Neural progenitor cell (in vitro differentiated cells): ENCODE measurements at regions not wholly inside any gene's neighbourhood (a gene's known extent, or its start where the extent isn't known, plus 50 kb on each side); places are given as distances from the start of the nearest gene placed in this dataset.

Experiments
- DNase-seq: peaks from one replicate; pipeline ENCODE4 v3.0.0-alpha.2; 2016; ENCODE audit warnings: low spot score
- H2AFZ ChIP-seq: fragments of 200-600 bp; sonication (generic); replicated peaks from 2 replicates; pipeline ENCODE4 v1.6.1; 2016; ENCODE audit warnings: antibody characterized with exemption
- H3F3A ChIP-seq: fragments of 200-600 bp; sonication (generic); 2 replicates; pipeline ENCODE4 v1.6.1; 2016; ENCODE audit warnings: antibody characterized with exemption, low read depth
- H3K27ac ChIP-seq: fragments of 200-600 bp; sonication (generic); 2 replicates; pipeline ENCODE4 v1.5.1; 2016; ENCODE audit warnings: mild to moderate bottlenecking
- H3K27me3 ChIP-seq: fragments of 200-600 bp; sonication (generic); 2 replicates; pipeline ENCODE4 v1.6.1; 2016; ENCODE audit warnings: mild to moderate bottlenecking, moderate library complexity
- H3K36me3 ChIP-seq: fragments of 200-600 bp; sonication (generic); 2 replicates; pipeline ENCODE4 v1.5.1; 2016
- H3K4me1 ChIP-seq: fragments of 200-600 bp; sonication (generic); 2 replicates; pipeline ENCODE4 v1.6.1; 2016; ENCODE audit warnings: mixed run types
- H3K4me2 ChIP-seq: fragments of 200-600 bp; sonication (generic); 2 replicates; pipeline ENCODE4 v1.6.1; 2016
- H3K4me3 ChIP-seq: fragments of 200-600 bp; sonication (generic); 2 replicates; pipeline ENCODE4 v1.5.1; 2016
- H3K79me2 ChIP-seq: fragments of 200-600 bp; sonication (generic); 2 replicates; pipeline ENCODE4 v1.6.1; 2016; ENCODE audit warnings: low read depth
- H3K9ac ChIP-seq: fragments of 200-600 bp; sonication (generic); 2 replicates; pipeline ENCODE4 v1.6.1; 2016
- H3K9me3 ChIP-seq: fragments of 200-600 bp; sonication (generic); 2 replicates; pipeline ENCODE4 v1.5.1; 2016; ENCODE audit warnings: low read depth
- H4K20me1 ChIP-seq: fragments of 200-600 bp; sonication (generic); 2 replicates; pipeline ENCODE4 v1.6.1; 2016; ENCODE audit warnings: low read depth
- H3K27ac Mint-ChIP-seq: 3 replicates; pipeline ENCODE4 v1.8.0; 2021; ENCODE audit warnings: mixed read lengths
- H3K27me3 Mint-ChIP-seq: 2 replicates; pipeline ENCODE4 v1.8.0; 2022; ENCODE audit warnings: low read depth, mild to moderate bottlenecking, inconsistent platforms, moderate library complexity, mixed read lengths; ENCODE audit not compliant: insufficient read depth
- H3K36me3 Mint-ChIP-seq: 3 replicates; pipeline ENCODE4 v1.8.0; 2021; ENCODE audit warnings: mixed read lengths
- H3K4me1 Mint-ChIP-seq: 3 replicates; pipeline ENCODE4 v1.8.0; 2021; ENCODE audit warnings: mixed read lengths
- H3K4me3 Mint-ChIP-seq: 3 replicates; pipeline ENCODE4 v1.8.0; 2021; ENCODE audit warnings: mild to moderate bottlenecking, moderate library complexity, mixed read lengths
- H3K9me3 Mint-ChIP-seq: 3 replicates; pipeline ENCODE4 v1.8.0; 2020; ENCODE audit warnings: mixed read lengths
- EZH2 ChIP-seq: fragments of 200-600 bp; sonication (generic); IDR thresholded peaks from 2 replicates; pipeline ENCODE4 v1.6.1; 2017; ENCODE audit warnings: antibody characterized with exemption, mild to moderate bottlenecking, moderate library complexity
- EZH2phosphoT487 ChIP-seq: fragments of 200-600 bp; sonication (generic); IDR thresholded peaks from 2 replicates; pipeline ENCODE4 v1.6.1; 2017; ENCODE audit warnings: antibody characterized with exemption
- TF ChIP-seq, protein P1 (sequence below): fragments of 200-600 bp; sonication (generic); IDR thresholded peaks from 2 replicates; pipeline ENCODE4 v1.5.1; 2017; ENCODE audit warnings: antibody characterized with exemption, mild to moderate bottlenecking

DNA sequence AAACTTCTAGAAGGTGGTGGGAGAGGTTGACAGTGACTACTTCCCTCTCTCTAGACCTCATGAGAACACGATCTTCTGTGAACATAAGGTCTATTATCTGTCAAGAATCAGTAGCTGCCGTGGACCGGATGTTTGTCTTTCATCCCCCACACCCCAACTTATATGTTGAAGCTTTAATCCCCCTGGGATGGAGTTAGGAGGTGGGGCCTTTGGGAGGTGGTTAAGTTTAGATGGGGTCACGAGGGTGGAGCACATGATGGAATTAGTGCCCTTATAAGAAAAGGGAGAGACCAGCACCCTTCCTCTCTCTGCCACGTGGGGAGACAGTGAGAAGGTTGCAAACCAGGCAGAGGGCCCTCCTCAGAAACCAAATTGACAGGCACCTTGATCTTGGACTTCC is 409.1 kb downstream of the QKI start:
- H3K36me3 Mint-ChIP-seq: no peaks in the 10 kb centered on the region
- peaks cover 3% of the 10 kb centered on the region for H3F3A ChIP-seq
- no peak overlapping the region for H2AFZ ChIP-seq
- no peak overlapping the region for H3K27ac Mint-ChIP-seq
- no peak overlapping the region for H3K27ac ChIP-seq
- no peaks in the 10 kb centered on the region for H4K20me1 ChIP-seq
- H3K4me3 Mint-ChIP-seq: no peak overlapping the region
- no peaks in the 10 kb centered on the region for H3K79me2 ChIP-seq
- H3K9ac ChIP-seq: no peak overlapping the region
- no peaks in the 10 kb centered on the region for H3K9me3 Mint-ChIP-seq
- H3K4me1 Mint-ChIP-seq: peaks cover 32% of the 10 kb centered on the region
- H3K4me1 ChIP-seq: peaks cover 6% of the 10 kb centered on the region
- no peaks in the 10 kb centered on the region for H3K36me3 ChIP-seq
- peaks cover 11% of the 10 kb centered on the region for H3K27me3 Mint-ChIP-seq
- no peaks in the 10 kb centered on the region for H3K27me3 ChIP-seq
- H3K4me2 ChIP-seq: no peak overlapping the region
- DNase-seq: no peak
- no peak overlapping the region for H3K4me3 ChIP-seq
- H3K9me3 ChIP-seq: no peaks in the 10 kb centered on the region
- TF ChIP-seq, protein P1, sequence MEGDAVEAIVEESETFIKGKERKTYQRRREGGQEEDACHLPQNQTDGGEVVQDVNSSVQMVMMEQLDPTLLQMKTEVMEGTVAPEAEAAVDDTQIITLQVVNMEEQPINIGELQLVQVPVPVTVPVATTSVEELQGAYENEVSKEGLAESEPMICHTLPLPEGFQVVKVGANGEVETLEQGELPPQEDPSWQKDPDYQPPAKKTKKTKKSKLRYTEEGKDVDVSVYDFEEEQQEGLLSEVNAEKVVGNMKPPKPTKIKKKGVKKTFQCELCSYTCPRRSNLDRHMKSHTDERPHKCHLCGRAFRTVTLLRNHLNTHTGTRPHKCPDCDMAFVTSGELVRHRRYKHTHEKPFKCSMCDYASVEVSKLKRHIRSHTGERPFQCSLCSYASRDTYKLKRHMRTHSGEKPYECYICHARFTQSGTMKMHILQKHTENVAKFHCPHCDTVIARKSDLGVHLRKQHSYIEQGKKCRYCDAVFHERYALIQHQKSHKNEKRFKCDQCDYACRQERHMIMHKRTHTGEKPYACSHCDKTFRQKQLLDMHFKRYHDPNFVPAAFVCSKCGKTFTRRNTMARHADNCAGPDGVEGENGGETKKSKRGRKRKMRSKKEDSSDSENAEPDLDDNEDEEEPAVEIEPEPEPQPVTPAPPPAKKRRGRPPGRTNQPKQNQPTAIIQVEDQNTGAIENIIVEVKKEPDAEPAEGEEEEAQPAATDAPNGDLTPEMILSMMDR: no peak
- TF ChIP-seq EZH2phosphoT487 (no peak), EZH2 (no peak)

GRCh38 chr6:163820745-163821458 is 406.4 kb downstream of the QKI start:
- Histone ChIP-seq H3K27ac (no peak overlapping the region), H3K79me2 (no peaks in the 10 kb centered on the region), H3K27me3 (no peaks in the 10 kb centered on the region), H3K36me3 (no peaks in the 10 kb centered on the region), H4K20me1 (no peaks in the 10 kb centered on the region), H3K9me3 (no peaks in the 10 kb centered on the region), H2AFZ (no peak overlapping the region), H3F3A (no peaks in the 10 kb centered on the region), H3K9ac (no peak overlapping the region), H3K4me1 (no peaks in the 10 kb centered on the region), H3K4me3 (no peak overlapping the region), H3K4me2 (no peak overlapping the region)
- Mint-ChIP-seq H3K9me3 (no peaks in the 10 kb centered on the region), H3K4me1 (peaks cover 11% of the 10 kb centered on the region), H3K4me3 (no peak overlapping the region), H3K36me3 (no peaks in the 10 kb centered on the region), H3K27me3 (peaks cover 6% of the 10 kb centered on the region), H3K27ac (no peak overlapping the region)
- TF ChIP-seq, protein P1: no peak
- TF ChIP-seq EZH2 (no peak), EZH2phosphoT487 (no peak)
- no peak for DNase-seq

GRCh38 chr6:163820171-163820570 is 405.7 kb downstream of the QKI start:
- H3K4me1 ChIP-seq: no peaks in the 10 kb centered on the region
- no peaks in the 10 kb centered on the region for H3F3A ChIP-seq
- no peak overlapping the region for H3K4me3 ChIP-seq
- no peaks in the 10 kb centered on the region for H3K36me3 Mint-ChIP-seq
- H3K4me3 Mint-ChIP-seq: no peak overlapping the region
- no peaks in the 10 kb centered on the region for H3K36me3 ChIP-seq
- no peak overlapping the region for H3K27ac Mint-ChIP-seq
- H3K9me3 Mint-ChIP-seq: no peaks in the 10 kb centered on the region
- no peaks in the 10 kb centered on the region for H3K79me2 ChIP-seq
- peaks cover 6% of the 10 kb centered on the region for H3K27me3 Mint-ChIP-seq
- peaks cover 13% of the 10 kb centered on the region for H3K4me1 Mint-ChIP-seq
- H2AFZ ChIP-seq: no peak overlapping the region
- no peak for DNase-seq
- TF ChIP-seq, protein P1: no peak
- no peak for TF ChIP-seq EZH2
- H3K9ac ChIP-seq: no peak overlapping the region
- no peak overlapping the region for H3K4me2 ChIP-seq
- no peaks in the 10 kb centered on the region for H3K27me3 ChIP-seq
- no peaks in the 10 kb centered on the region for H4K20me1 ChIP-seq
- H3K9me3 ChIP-seq: no peaks in the 10 kb centered on the region
- no peak overlapping the region for H3K27ac ChIP-seq
